ENCODE measurements at regions not wholly inside any gene's neighbourhood (a gene's known extent, or its start where the extent isn't known, plus 50 kb on each side); places are given as distances from the start of the nearest gene placed in this dataset.
"Not testable (repeated sequence)": the region's sequence is repeated elsewhere in the genome, so short reads cannot be mapped to it uniquely, and the experiment has no call there.

DNA sequence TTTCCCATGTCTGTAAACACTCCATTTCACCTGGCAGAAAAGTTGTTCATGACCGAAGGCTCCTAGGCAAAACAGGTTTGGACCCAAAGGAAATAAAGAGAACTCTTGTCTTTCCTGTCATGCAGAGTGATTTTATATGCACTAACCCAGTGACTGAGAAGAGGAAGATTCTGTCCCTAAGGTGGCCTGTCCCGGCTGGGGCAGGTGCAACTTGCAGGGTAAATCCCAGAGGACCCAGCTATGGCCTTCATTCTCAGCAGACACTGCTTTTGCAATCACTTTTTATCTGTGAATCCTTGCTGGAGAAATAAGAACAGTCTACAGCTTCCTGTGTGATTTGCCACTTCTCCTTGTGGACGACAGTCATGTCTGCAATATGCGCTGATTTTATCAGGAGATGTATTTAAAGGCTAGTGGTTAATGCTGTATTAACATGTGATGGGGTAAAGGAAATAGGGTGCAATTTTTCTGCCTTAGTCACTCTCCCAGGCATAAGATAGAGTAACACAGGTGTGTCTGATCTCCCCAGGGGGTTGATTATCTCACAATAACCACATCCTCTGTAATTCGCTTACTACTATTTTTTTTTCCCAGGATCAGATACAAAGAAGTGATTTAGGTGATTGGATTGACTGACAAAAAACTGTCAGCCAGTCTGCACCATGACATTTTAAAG, 696.8 kb upstream of the SOX9 start:
- DNase-seq = no peak

DNA sequence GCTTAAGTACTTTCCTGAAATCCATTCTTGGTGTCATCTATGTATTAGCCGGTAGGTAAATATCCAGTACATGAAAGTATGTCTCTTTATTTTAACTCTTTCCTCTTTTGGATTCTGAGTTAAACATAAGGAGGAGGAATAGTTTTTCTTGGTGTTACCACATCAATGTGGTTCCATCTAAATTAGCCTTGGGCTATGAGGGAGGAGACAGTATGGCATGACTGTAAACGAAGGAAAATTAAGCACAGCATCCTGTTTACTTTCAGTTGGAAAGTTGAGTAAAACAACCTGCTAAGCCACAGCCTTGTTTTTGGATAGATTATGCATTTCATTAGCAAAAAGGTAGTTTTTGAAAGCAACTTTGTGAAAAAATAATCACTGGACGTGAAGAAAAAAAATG, 693.0 kb upstream of the SOX9 start:
- DNase-seq = no peak

DNA sequence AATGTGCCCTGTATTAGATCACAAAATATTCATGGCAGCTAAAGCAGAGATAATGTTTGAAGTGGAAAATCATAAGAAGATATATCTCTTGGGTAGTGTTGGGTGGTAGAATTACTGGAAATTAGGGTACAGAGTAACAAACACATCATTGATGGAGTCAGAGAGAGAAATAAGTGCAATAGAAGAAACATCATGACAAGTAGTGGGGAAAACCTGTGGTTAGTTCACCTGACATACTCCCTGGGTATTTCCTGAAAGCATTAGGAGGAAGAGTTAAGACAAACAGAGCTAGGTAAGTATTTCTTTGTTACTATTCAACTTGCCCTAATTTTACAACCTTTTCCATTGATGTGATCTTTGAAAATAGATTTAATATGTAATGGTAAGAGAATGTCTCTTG, 691.9 kb upstream of the SOX9 start:
- DNase-seq = no peak

- no peak for DNase-seq
These were observed 690.5 kb upstream of the SOX9 start for GRCh38 chr17:71430281-71430680.

DNA sequence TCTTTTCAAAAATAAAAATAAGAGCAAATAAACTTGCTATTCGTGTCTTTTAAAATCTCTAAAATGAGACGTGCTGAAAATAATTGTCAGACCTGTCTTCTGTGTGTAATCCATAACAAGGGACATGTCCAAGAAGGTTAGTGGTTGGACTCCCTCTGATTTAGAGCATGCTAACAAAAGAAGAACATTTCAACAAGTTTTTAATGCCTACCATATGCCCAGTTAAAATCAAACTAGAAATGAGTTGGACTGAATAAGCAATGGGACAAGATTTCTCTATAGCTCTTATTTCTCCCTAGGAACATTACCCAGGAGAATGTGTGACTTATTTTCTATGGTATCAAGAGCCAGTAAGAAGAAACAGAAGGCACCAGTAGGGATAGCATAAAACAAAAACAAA, 689.7 kb upstream of the SOX9 start:
- DNase-seq = no peak

DNA sequence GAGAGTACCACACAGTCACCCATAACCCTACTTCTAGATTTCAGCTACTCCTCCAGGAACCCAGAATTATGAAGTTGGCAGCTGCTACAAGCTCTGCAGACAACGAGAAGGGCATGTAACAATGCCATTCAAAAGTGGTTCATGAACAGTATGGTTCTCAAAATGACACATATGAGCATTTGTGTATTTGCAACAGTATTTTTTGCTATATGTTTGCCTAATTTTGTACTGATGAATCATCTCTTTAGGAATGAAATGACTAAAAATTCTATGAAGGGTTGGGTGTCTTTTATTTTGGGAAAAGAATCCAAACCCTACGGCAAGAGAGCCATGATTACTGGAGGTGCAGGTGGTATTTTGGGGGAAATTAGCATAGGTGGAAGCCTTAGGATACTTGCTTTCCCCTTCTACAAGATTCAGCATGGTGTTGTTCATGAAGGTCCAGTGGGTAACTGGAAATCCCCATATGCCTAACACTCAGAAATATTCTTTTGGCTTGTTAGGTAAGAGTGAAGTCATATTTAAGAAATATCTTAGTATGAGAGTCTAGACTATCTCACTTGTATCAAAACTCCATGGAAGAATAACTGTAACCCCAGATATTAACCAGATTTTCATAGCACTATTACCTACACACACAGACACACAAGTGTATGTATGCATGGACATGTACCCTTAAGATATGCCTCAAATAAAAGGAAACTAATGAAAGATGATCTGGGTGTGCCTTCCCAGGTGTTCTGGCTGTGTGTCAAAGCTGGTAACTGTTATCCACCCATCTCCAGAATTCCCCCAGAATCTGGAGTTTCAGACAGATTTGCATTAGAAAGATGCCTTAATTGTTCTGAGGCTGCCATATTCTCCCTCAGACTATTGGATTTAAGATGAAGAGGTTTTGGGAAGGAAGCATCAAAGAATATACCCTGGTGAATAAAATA, 688.2 kb upstream of the SOX9 start:
- DNase-seq = no peak

- no peak for DNase-seq
These were observed 686.1 kb upstream of the SOX9 start for GRCh38 chr17:71434716-71435115.

- no peak for DNase-seq
These were observed 684.3 kb upstream of the SOX9 start for GRCh38 chr17:71436479-71436878.

DNA sequence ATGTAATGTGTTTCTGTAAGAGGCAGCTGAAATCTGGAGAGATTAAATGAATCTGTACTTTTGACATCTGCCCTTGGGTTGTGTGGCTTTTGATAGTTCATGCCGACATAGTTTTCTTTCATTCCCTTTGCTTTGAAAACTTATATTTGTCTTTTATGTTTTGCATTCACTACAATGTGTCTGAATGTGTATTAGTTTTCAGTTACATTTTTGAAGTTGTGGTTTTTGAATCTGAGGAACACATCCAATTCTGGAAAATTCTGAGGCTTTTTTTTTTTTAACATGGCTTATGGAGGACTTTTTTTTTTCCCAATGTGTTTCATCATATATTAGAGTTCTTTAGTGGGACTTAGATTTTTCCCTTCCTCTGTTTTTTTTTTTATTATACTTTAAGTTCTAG, 683.7 kb upstream of the SOX9 start:
- no peak for DNase-seq

- DNase-seq = no peak
These were observed 682.1 kb upstream of the SOX9 start for GRCh38 chr17:71438631-71439146.

GRCh38 chr17:71440513-71440912, 680.3 kb upstream of the SOX9 start:
- no peak for DNase-seq

DNA sequence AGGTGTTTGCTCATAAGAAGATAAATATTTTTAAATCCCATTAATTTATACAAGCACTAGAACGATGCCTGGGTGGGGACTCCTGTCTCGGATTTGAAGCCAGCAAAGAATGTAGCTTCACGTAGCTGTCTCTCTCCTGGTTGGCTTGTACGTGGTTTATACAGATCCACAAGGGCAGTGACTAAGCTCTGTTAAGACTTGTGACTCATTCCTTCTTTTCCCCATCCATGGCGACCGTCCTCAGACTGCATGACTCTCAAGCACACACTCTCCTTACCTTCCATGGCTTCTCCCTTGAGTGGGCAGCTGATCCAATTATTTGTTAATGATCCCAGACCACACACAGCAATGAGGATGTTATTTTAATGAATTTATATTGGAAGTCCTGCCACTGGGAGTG, 679.7 kb upstream of the SOX9 start:
- DNase-seq = no peak

- no peak for DNase-seq
These were observed 676.7 kb upstream of the SOX9 start for GRCh38 chr17:71444078-71444477.

DNA sequence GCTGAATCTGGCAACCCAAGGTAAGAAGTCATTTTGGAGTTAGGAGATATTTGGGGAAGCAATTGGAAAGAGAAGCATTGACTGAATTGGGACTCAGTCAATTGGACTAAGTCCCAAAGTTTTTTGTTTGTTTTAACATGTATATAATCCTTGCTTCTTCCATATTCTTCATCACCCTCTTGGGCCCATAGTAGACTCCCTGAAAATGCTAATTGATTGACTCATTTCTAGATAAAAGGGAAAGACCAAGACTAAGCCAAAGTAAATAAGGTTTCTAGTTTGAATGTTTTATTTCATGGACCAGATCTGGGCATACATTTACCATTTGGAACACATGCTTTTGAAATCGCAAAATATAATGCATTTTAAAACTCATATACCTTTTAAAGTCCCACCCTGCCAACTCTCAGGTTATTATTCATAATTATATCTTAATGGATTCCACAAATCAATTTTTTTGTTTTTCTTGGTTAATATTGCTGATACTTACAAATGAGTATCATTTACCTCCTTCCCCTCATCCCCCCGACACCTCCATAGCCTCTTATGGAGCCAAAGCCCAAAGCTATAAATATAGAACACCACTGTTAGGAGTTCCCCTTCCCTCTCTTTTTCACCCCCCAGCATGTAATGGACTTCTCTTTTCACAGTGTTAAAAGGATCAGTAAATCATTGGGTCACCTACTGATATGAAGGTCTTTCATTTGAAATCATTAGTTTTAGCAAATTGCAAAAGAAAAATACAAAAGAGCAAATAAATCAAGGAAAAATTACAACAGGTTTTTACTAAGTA, 674.0 kb upstream of the SOX9 start:
- no peak for DNase-seq

GRCh38 chr17:71447644-71448043, 673.2 kb upstream of the SOX9 start:
- no peak for DNase-seq

- not testable (repeated sequence) for DNase-seq
These were observed 670.2 kb upstream of the SOX9 start for GRCh38 chr17:71450657-71451056.

- DNase-seq = no peak
These were observed 666.9 kb upstream of the SOX9 start for GRCh38 chr17:71453876-71454422.

DNA sequence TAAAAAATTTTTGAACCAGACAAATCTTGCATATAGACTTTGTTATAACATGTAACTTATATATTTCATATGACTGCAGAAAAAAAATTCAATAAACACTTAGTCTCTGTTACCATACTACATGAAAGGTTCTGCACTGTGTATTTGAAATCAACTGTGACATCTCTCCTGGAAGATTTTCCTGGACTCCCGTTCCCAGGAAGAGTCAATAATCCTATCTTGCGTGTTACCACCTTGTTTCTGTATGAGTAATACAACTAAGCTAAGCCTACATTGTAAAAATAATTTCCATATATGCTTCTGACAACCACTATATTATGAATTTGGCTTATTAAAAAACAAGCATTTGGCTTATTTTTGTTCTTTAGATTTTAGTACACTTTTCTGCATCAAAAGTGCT, 665.6 kb upstream of the SOX9 start:
- DNase-seq = no peak

DNA sequence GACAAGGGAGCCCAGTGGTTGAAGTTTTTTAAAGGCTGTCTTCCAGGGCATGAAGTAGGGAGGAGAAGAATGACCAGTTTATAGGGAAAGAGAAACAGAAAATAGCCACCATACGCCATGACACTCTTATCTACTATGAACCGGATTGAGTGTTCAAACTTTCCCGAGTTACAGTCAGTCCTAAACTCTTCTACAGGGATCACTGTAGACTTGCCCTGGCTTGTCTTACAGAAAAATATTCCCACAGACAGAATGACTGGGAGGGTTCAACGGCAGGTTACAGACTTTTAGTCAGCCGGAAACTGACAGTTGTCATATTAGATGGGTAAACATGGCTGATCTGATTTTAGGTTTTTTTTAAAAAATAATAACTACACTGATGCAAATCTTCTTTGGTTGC, 662.5 kb upstream of the SOX9 start:
- DNase-seq = no peak

- DNase-seq = no peak
These were observed 659.9 kb upstream of the SOX9 start for GRCh38 chr17:71460943-71461342.

- DNase-seq = no peak
These were observed 659.2 kb upstream of the SOX9 start for GRCh38 chr17:71461498-71462169.

DNA sequence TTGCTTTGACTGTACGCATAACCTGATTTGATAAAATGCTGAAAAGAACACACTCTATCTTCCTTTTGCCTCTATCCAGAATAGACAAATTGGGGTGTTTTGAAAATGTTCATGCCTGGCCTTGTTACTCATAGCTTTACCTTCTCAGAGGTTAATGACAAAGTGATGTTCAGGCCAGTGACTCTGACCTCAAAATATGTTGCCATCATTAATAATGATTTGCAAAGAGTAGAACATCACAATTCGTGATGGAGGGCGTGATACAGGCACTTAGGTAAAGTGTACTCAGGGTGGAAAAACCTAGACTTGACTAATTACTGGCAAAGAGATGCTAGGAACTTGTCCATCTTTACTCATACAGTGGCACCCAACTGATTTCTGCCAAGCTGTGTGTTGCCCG, 656.6 kb upstream of the SOX9 start:
- DNase-seq = no peak
